ENCODE measurements at regions not wholly inside any gene's neighbourhood (a gene's known extent, or its start where the extent isn't known, plus 50 kb on each side); places are given as distances from the start of the nearest gene placed in this dataset.

- peak; percentile 95 for DNase-seq (ENCODE audit: low read depth)
- H3K4me3 ChIP-seq (ENCODE audit: low read length) = peak overlapping the region; percentile 54
- TF ChIP-seq CTCF (conservative IDR thresholded peaks at IDR 0.05; ENCODE audit: low read length) = no peak
Observed at GRCh38 chr12:59383079-59383822, 212.6 kb upstream of the SLC16A7 start.

DNA sequence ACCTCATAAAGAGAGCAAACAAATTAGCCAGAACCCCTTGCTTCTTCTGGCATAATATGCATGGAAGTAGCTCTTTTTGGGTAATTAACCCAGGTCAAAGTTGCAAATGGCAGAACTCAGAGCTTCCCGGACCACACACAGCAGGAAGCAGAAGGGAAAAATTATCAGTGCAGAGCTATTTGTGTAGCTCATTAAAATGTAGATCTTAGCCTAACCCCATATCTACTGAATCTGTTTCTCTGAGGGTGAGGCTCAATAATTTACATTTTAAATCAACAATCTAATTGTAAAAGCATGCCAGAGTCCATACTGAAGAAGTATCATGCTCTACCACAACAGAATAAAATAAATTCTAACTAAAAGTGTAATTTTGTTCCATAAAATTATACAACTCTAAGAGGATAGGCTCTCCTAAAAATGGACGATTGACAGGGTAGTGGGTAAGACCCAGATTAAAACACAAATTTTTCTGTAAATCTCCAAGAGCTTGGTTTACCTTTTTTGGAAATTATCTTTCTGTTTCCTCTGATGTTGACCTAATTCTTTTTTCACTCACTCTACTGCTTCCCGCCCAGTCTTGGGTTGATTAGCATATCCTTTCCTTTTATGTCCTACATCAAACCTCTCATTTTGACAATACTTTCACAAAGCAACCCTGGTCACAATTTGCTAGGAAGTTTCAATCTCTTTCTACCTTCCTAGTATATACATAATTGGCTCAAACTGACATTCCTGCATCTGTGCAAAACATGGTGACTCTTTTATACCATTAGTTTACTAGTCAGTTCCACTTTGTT, 213.3 kb upstream of the SLC16A7 start:
- no peak for TF ChIP-seq CTCF (conservative IDR thresholded peaks at IDR 0.05; ENCODE audit: low read length)
- H3K4me3 ChIP-seq (ENCODE audit: low read length) = peak overlapping the region; percentile 54
- DNase-seq (ENCODE audit: low read depth) = no peak

GRCh38 chr12:59381106-59381505, 214.7 kb upstream of the SLC16A7 start:
- no peak for TF ChIP-seq CTCF (conservative IDR thresholded peaks at IDR 0.05; ENCODE audit: low read length)
- no peak for DNase-seq (ENCODE audit: low read depth)
- H3K4me3 ChIP-seq (ENCODE audit: low read length) = no peak overlapping the region

GRCh38 chr12:59375633-59376032, 220.2 kb upstream of the SLC16A7 start:
- no peak for TF ChIP-seq CTCF (conservative IDR thresholded peaks at IDR 0.05; ENCODE audit: low read length)
- H3K4me3 ChIP-seq (ENCODE audit: low read length) = no peak overlapping the region
- no peak for DNase-seq (ENCODE audit: low read depth)

GRCh38 chr12:59374783-59375182, 221.0 kb upstream of the SLC16A7 start:
- no peak for TF ChIP-seq CTCF (conservative IDR thresholded peaks at IDR 0.05; ENCODE audit: low read length)
- no peak overlapping the region for H3K4me3 ChIP-seq (ENCODE audit: low read length)
- DNase-seq (ENCODE audit: low read depth) = no peak

- DNase-seq (ENCODE audit: low read depth) = peak; percentile 33
- TF ChIP-seq CTCF (conservative IDR thresholded peaks at IDR 0.05; ENCODE audit: low read length) = peak; percentile 56
- H3K4me3 ChIP-seq (ENCODE audit: low read length) = no peak overlapping the region
Observed at GRCh38 chr12:59372956-59373355, 222.9 kb upstream of the SLC16A7 start.

DNA sequence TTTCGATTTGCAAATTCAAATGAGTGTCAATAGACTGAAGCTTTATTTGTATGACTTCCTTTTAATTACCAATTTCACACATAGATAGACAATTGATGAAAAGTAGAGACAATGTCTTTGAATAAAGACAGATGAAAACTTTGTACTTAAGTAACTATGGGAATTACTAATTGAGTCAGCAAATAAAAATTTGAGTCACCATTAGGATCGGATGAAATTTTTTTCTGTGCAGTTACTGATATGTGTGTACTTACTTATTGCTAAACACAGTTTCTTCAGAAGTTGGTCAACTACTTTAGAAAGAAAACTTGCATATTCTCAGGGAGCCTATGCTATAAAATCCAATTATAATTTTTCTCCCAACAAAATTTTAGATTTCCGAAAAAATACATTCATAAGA, 224.9 kb upstream of the SLC16A7 start:
- TF ChIP-seq CTCF (conservative IDR thresholded peaks at IDR 0.05; ENCODE audit: low read length) = no peak
- H3K4me3 ChIP-seq (ENCODE audit: low read length) = no peak overlapping the region
- DNase-seq (ENCODE audit: low read depth) = no peak

Data from AG10803 (cell line).